HUDEP-2 (cell line): ENCODE measurements at regions not wholly inside any gene's neighbourhood (a gene's known extent, or its start where the extent isn't known, plus 50 kb on each side); places are given as distances from the start of the nearest gene placed in this dataset.

Experiments used
- DNase-seq, 76 experiments: peaks; one replicate each; lab custom pipeline; 2025; ENCODE audit not compliant: unreplicated experiment in 76 of 76; lab: John Stamatoyannopoulos, UW

- peak in 1 of 76 experiments; percentile 2 for DNase-seq
Measured at GRCh38 chr10:118472415-118473304, 122.8 kb downstream of the PRLHR start.

- DNase-seq, result no peak
Measured at GRCh38 chr10:118471863-118472262, 123.6 kb downstream of the PRLHR start.

- DNase-seq, result no peak
Measured at GRCh38 chr10:118470470-118470869, 125.0 kb downstream of the PRLHR start.

GRCh38 chr10:118467200-118467599, 125.1 kb upstream of the FAM204A start:
- DNase-seq, result no peak

- no peak for DNase-seq
Measured at GRCh38 chr10:118465300-118465874, 123.3 kb upstream of the FAM204A start.

- no peak for DNase-seq
Measured at GRCh38 chr10:118463740-118464139, 121.6 kb upstream of the FAM204A start.

GRCh38 chr10:118462401-118462800, 120.3 kb upstream of the FAM204A start:
- DNase-seq, result no peak

- DNase-seq, result peak in 38 of 76 experiments; percentile 0 to 66 (median 16)
Measured at GRCh38 chr10:118459642-118460193, 117.6 kb upstream of the FAM204A start.

- DNase-seq, result no peak
Measured at GRCh38 chr10:118458957-118459641, 117.0 kb upstream of the FAM204A start.

- no peak for DNase-seq
Measured at GRCh38 chr10:118457824-118458428, 115.8 kb upstream of the FAM204A start.

- DNase-seq, result no peak
Measured at GRCh38 chr10:118455181-118455695, 113.1 kb upstream of the FAM204A start.

- DNase-seq, result no peak
Measured at GRCh38 chr10:118454211-118454610, 112.1 kb upstream of the FAM204A start.

- no peak for DNase-seq
Measured at GRCh38 chr10:118452098-118452497, 110.0 kb upstream of the FAM204A start.

- no peak for DNase-seq
Measured at GRCh38 chr10:118449521-118449920, 107.4 kb upstream of the FAM204A start.

GRCh38 chr10:118448744-118449143, 106.6 kb upstream of the FAM204A start:
- DNase-seq, result no peak

- no peak for DNase-seq
Measured at GRCh38 chr10:118447478-118448270, 105.5 kb upstream of the FAM204A start.

- no peak for DNase-seq
Measured at GRCh38 chr10:118445535-118445934, 103.4 kb upstream of the FAM204A start.

GRCh38 chr10:118444069-118444468, 101.9 kb upstream of the FAM204A start:
- no peak for DNase-seq

GRCh38 chr10:118442032-118442431, 99.9 kb upstream of the FAM204A start:
- DNase-seq, result no peak

GRCh38 chr10:118439824-118440223, 97.7 kb upstream of the FAM204A start:
- no peak for DNase-seq
